ENCODE measurements at regions not wholly inside any gene's neighbourhood (a gene's known extent, or its start where the extent isn't known, plus 50 kb on each side); places are given as distances from the start of the nearest gene placed in this dataset.

DNA sequence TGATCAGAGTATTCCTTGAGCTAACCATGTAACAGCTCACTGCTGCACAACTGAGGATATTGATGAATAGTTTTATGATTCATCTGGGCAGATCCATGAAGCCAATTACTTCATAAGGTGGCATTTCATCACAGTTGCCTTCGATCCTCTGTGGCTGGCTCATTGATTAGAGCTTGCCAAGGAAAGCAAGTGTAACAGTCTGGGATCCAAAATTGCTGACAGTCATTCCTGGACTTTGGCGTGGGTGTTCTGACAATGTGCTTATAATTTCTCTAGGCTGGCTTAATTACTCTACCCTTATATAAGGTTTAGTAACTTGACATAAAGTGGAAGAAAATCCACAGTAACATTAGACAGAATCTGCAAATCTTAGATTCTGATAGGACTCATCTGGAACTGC lies 551.3 kb upstream of the CDH4 start:
- H3K4me3 ChIP-seq (ENCODE audit: low read depth, low read length): no peak overlapping the region
- TF ChIP-seq, protein P1, sequence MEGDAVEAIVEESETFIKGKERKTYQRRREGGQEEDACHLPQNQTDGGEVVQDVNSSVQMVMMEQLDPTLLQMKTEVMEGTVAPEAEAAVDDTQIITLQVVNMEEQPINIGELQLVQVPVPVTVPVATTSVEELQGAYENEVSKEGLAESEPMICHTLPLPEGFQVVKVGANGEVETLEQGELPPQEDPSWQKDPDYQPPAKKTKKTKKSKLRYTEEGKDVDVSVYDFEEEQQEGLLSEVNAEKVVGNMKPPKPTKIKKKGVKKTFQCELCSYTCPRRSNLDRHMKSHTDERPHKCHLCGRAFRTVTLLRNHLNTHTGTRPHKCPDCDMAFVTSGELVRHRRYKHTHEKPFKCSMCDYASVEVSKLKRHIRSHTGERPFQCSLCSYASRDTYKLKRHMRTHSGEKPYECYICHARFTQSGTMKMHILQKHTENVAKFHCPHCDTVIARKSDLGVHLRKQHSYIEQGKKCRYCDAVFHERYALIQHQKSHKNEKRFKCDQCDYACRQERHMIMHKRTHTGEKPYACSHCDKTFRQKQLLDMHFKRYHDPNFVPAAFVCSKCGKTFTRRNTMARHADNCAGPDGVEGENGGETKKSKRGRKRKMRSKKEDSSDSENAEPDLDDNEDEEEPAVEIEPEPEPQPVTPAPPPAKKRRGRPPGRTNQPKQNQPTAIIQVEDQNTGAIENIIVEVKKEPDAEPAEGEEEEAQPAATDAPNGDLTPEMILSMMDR (IDR thresholded peaks at IDR 0.05; ENCODE audit: control insufficient read depth, extremely low read depth, insufficient read depth): no peak
- no peak for DNase-seq (ENCODE audit: low read depth)

DNA sequence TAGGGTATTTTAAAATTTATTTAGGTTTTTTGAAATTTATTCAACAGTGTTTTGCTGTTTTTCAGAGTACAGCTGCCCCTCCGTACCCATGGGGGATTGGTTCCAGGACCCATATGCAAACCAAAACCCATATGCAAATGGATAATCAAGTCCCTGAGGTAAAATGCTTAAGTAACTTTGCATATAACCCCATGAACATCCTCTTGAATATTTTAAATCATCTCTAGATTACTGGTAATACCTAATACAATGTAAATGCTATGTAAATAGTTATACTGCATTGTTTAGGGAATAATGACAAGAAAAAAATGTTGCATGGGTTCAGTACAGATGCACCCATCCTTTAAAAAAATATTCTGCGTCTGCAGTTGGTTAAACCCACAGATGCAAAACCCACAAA lies 547.9 kb upstream of the CDH4 start:
- TF ChIP-seq, protein P1 (IDR thresholded peaks at IDR 0.05; ENCODE audit: control insufficient read depth, extremely low read depth, insufficient read depth): no peak

DNA sequence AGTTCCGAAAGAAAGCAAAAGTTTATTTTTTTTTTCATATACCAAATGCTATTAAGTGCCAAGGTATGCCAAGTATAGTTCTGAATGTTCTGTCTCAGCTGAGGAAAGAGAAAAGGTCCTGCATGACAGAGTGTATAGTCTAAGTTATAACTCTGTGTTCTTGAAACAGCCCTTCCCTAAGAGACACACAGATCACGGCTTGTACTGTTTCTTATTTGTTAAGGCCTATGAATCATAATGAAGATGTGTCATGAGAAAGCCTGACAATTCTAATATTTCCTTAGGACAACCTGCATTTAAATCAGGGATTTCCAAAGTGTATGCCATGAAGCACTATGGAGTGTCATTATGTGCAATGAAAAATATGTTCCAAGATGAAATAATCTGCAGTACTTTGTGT lies 538.7 kb upstream of the CDH4 start:
- no peak overlapping the region for H3K4me3 ChIP-seq (ENCODE audit: low read depth, low read length)
- TF ChIP-seq, protein P1 (IDR thresholded peaks at IDR 0.05; ENCODE audit: control insufficient read depth, extremely low read depth, insufficient read depth): no peak
- DNase-seq (ENCODE audit: low read depth): no peak

More for the DNA sequence above, 547.9 kb upstream of the CDH4 start:
- DNase-seq (ENCODE audit: low read depth): no peak
- no peak overlapping the region for H3K4me3 ChIP-seq (ENCODE audit: low read depth, low read length)

DNA sequence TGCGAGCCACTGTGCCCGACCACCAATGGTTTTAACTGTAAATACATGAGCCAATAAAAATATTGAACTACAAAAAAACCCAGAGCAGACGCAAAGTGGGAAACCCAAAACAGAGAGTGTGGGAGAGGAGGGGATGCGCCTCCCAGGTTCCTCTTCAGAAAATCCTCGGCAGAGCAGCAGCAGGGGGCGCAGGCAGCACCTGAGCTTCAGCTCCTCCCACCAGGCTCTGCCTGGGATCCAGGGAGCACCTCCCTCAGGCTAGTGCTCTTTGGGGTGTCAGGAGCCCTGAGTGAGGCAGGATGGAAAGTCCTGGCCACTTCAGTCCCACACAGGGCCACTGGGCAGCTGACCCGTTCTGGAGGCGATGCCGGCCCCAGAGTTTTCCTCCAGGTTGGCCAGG lies 536.9 kb upstream of the CDH4 start:
- H3K4me3 ChIP-seq (ENCODE audit: low read depth, low read length): no peak overlapping the region
- TF ChIP-seq, protein P1 (IDR thresholded peaks at IDR 0.05; ENCODE audit: control insufficient read depth, extremely low read depth, insufficient read depth): peak; percentile 57
- no peak for DNase-seq (ENCODE audit: low read depth)

DNA sequence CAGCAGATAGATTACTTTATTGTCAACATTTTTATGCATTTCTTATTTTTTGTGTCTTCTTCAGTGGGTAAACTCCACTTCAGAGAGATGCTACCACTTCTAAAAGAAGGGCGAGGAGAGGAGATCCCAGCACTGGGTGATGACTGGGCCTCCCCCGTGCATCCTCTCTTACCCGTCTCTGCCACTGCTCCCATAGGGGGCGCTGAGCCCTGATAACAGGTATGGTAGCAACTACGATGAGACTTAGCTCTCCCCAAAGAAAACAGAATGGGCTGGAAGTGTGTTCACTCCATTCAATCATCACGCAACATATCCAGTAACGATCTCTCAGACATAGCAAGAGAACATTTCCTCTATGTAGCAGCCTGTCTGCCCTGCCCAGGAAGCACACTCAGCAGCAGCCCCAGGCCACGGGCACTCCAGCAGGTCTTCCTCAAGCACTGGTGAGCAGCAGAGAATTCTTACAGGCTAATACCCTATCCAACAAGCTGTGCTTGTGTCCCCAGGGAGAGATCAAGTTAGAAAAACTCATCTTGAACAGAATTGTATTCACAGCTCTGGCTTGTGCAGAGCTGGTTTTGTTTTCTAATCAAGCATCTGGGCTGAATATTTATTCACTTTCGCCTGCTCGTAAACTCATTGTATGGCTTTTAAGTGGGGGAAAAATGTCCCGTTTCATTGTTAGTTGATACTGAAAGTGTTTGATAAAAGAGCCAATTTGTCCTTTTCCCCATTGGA lies 533.1 kb upstream of the CDH4 start:
- no peak overlapping the region for H3K4me3 ChIP-seq (ENCODE audit: low read depth, low read length)
- TF ChIP-seq, protein P1 (IDR thresholded peaks at IDR 0.05; ENCODE audit: control insufficient read depth, extremely low read depth, insufficient read depth): peak; percentile 26; the same call in 1 of the 2 replicates
- DNase-seq (ENCODE audit: low read depth): no peak

DNA sequence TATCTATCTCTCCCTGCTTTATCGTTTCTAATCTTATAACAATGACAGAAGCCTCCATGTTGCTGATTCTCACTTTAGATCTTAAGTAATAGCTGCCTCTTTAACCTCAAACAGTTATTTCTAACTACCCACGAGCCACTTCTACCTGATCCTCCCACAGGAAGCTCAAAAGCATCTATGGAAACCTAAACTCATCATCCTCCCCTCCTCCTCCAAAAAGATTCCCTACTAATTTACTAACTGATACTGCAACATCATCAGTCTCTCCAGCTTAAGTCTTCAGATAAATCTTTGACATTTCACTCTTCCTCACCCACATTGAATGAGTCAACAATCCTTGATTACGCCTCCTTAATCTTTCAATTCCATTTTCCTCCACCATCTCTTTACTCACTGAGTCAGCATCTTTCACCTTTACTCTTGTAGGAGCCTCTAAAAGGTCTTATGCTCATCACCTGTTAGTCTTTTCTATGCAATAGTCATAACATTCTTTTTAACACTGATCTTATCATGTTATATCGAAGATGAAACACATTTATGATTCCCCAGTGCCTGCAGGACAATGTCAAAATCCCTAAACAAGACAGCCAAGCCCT lies 526.7 kb upstream of the CDH4 start:
- no peak overlapping the region for H3K4me3 ChIP-seq (ENCODE audit: low read depth, low read length)
- TF ChIP-seq, protein P1 (IDR thresholded peaks at IDR 0.05; ENCODE audit: control insufficient read depth, extremely low read depth, insufficient read depth): no peak
- DNase-seq (ENCODE audit: low read depth): no peak
